GM23338 (cell line): ENCODE measurements at regions not wholly inside any gene's neighbourhood (a gene's known extent, or its start where the extent isn't known, plus 50 kb on each side); places are given as distances from the start of the nearest gene placed in this dataset.

Experiments
- ATAC-seq: fragments of 200-7000 bp; cut with Tn5 transposase; 3 replicates; pipeline ENCODE4 v1.9.1; 2020
- DNase-seq: peaks from one replicate; pipeline ENCODE4 v3.0.0-alpha.2; 2015; ENCODE audit warnings: low spot score
- H2AFZ ChIP-seq: fragments of 200-600 bp; sonication (generic); 2 replicates; pipeline ENCODE4 v1.8.0; 2016; ENCODE audit warnings: antibody characterized with exemption, mild to moderate bottlenecking, moderate library complexity
- H3F3A ChIP-seq: fragments of 200-600 bp; sonication (generic); replicated peaks from 2 replicates; pipeline ENCODE4 v1.8.0; 2017; ENCODE audit warnings: antibody characterized with exemption, mixed run types, low read depth
- H3K27ac ChIP-seq: fragments of 200-600 bp; sonication (generic); 2 replicates; pipeline ENCODE4 v1.6.1; 2016; ENCODE audit warnings: low read depth
- H3K27me3 ChIP-seq: fragments of 200-600 bp; sonication (generic); 2 replicates; pipeline ENCODE4 v1.8.0; 2016; ENCODE audit warnings: mild to moderate bottlenecking, mixed run types, moderate library complexity; ENCODE audit not compliant: insufficient read depth
- H3K36me3 ChIP-seq: fragments of 200-600 bp; sonication (generic); 2 replicates; pipeline ENCODE4 v1.8.0; 2016; ENCODE audit warnings: mild to moderate bottlenecking; ENCODE audit not compliant: insufficient read depth
- H3K4me1 ChIP-seq: fragments of 200-600 bp; sonication (generic); 2 replicates; pipeline ENCODE4 v1.8.0; 2016; ENCODE audit warnings: mild to moderate bottlenecking, moderate library complexity; ENCODE audit not compliant: insufficient read depth
- H3K4me2 ChIP-seq: fragments of 200-600 bp; sonication (generic); 2 replicates; pipeline ENCODE4 v1.7.1; 2017; ENCODE audit warnings: mixed run types
- H3K4me3 ChIP-seq: fragments of 200-600 bp; sonication (generic); 2 replicates; pipeline ENCODE4 v1.6.1; 2016; ENCODE audit warnings: mixed run types
- H3K79me2 ChIP-seq: fragments of 200-600 bp; sonication (generic); replicated peaks from 2 replicates; pipeline ENCODE4 v1.8.0; 2017; ENCODE audit warnings: mild to moderate bottlenecking; ENCODE audit not compliant: insufficient read depth
- H3K9me2 ChIP-seq: fragments of 200-600 bp; sonication (generic); 2 replicates; pipeline ENCODE4 v1.8.0; 2017; ENCODE audit not compliant: insufficient read depth
- H4K20me1 ChIP-seq: fragments of 200-600 bp; sonication (generic); replicated peaks from 2 replicates; pipeline ENCODE4 v1.8.0; 2017; ENCODE audit warnings: mild to moderate bottlenecking; ENCODE audit not compliant: insufficient read depth
- H3K27ac Mint-ChIP-seq: 2 replicates; pipeline ENCODE4 v1.8.0; 2020; ENCODE audit warnings: inconsistent platforms, mild to moderate bottlenecking, moderate library complexity, mixed read lengths
- H3K27me3 Mint-ChIP-seq: 3 replicates; pipeline ENCODE4 v1.8.0; 2022; ENCODE audit warnings: low read depth, mild to moderate bottlenecking, moderate library complexity, mixed read lengths, inconsistent platforms; ENCODE audit not compliant: insufficient read depth, poor library complexity
- H3K36me3 Mint-ChIP-seq: 3 replicates; pipeline ENCODE4 v1.8.0; 2021; ENCODE audit warnings: low read depth, mild to moderate bottlenecking, inconsistent platforms, moderate library complexity, mixed read lengths
- H3K4me1 Mint-ChIP-seq: 3 replicates; pipeline ENCODE4 v1.8.0; 2020; ENCODE audit warnings: mild to moderate bottlenecking, inconsistent platforms, mixed read lengths
- H3K4me3 Mint-ChIP-seq: 3 replicates; pipeline ENCODE4 v1.8.0; 2021; ENCODE audit warnings: moderate library complexity, mild to moderate bottlenecking, inconsistent platforms, mixed read lengths
- H3K9me3 Mint-ChIP-seq: 3 replicates; pipeline ENCODE4 v1.8.0; 2020; ENCODE audit warnings: moderate library complexity, mild to moderate bottlenecking, inconsistent platforms, mixed read lengths
- CREB1 ChIP-seq: fragments of 250-450 bp; sonication (Bioruptor Pico); IDR thresholded peaks from 2 replicates; pipeline ENCODE4 v1.5.0; 2020; ENCODE audit warnings: low read depth, mild to moderate bottlenecking, moderate library complexity
- EZH2 ChIP-seq: fragments of 200-600 bp; sonication (generic); IDR thresholded peaks from one replicate; pipeline ENCODE4 v1.8.0; 2017; ENCODE audit warnings: antibody characterized with exemption, mild to moderate bottlenecking, low read depth; ENCODE audit not compliant: unreplicated experiment
- JUNB ChIP-seq: IDR thresholded peaks from one replicate; pipeline ENCODE4 v1.6.1; 2016; ENCODE audit warnings: antibody characterized with exemption; ENCODE audit not compliant: unreplicated experiment
- NANOG ChIP-seq: IDR thresholded peaks from 2 replicates; pipeline ENCODE4 v1.6.1; 2016; ENCODE audit warnings: antibody characterized with exemption, borderline replicate concordance
- POLR2AphosphoS5 ChIP-seq: IDR thresholded peaks from 2 replicates; pipeline ENCODE4 v1.6.1; 2016; ENCODE audit warnings: antibody characterized with exemption, low read depth
- REST ChIP-seq: IDR thresholded peaks from one replicate; pipeline ENCODE4 v1.6.1; 2018; ENCODE audit warnings: antibody characterized with exemption; ENCODE audit not compliant: unreplicated experiment
- STAT1 ChIP-seq: IDR thresholded peaks from one replicate; pipeline ENCODE4 v1.6.1; 2016; ENCODE audit warnings: antibody characterized with exemption; ENCODE audit not compliant: unreplicated experiment
- ZNF114 ChIP-seq: fragments of 250-450 bp; sonication (Bioruptor Pico); IDR thresholded peaks from 2 replicates; pipeline ENCODE4 v1.5.0; 2020; ENCODE audit warnings: mild to moderate bottlenecking, moderate library complexity
- ZNF331 ChIP-seq: fragments of 250-450 bp; sonication (Bioruptor Pico); IDR thresholded peaks from 2 replicates; pipeline ENCODE4 v1.5.0; 2020; ENCODE audit warnings: low read depth, mild to moderate bottlenecking, moderate library complexity
- TF ChIP-seq, protein P1 (sequence below), 2 experiments: fragments of 200-600 bp in 1 of 2; sonication (generic) in 1 of 2; conservative IDR thresholded peaks; 2 replicates each; pipeline versions ENCODE4 v1.5.1 to v1.6.1; 2016 to 2017; ENCODE audit warnings: antibody characterized with exemption in 2 of 2, low read depth in 2 of 2, mild to moderate bottlenecking in 2 of 2, moderate library complexity in 1 of 2

DNA sequence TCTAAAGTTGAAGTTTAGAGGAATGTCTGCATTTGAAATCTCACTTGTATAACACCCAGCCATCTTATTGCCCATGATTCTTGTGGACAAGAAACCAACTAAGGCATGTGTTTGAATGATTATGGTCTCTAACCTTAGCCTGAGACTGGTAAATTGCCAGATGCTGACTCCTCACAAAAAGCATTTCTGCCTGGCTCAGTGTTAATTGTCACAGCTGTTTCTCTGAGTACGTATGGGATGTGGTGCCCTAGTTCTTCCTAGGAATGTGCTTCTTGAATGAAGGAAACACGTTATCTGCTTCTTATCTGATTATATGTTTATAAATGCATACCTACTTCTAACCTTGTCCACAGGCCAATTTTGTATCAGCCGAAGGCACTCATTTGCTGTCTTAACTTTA is 63.1 kb upstream of the NDP start (continued):
- TF ChIP-seq, protein P1, sequence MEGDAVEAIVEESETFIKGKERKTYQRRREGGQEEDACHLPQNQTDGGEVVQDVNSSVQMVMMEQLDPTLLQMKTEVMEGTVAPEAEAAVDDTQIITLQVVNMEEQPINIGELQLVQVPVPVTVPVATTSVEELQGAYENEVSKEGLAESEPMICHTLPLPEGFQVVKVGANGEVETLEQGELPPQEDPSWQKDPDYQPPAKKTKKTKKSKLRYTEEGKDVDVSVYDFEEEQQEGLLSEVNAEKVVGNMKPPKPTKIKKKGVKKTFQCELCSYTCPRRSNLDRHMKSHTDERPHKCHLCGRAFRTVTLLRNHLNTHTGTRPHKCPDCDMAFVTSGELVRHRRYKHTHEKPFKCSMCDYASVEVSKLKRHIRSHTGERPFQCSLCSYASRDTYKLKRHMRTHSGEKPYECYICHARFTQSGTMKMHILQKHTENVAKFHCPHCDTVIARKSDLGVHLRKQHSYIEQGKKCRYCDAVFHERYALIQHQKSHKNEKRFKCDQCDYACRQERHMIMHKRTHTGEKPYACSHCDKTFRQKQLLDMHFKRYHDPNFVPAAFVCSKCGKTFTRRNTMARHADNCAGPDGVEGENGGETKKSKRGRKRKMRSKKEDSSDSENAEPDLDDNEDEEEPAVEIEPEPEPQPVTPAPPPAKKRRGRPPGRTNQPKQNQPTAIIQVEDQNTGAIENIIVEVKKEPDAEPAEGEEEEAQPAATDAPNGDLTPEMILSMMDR (conservative IDR thresholded peaks at IDR 0.05; ENCODE audit: low read depth in 2 of 2), result no peak
- TF ChIP-seq ZNF331 (no peak), ZNF114 (CRISPR knock-in tag) (no peak), JUNB (no peak), POLR2AphosphoS5 (no peak), STAT1 (no peak), CREB1 (CRISPR knock-in tag) (no peak), EZH2 (no peak)

- no peak for DNase-seq
- Mint-ChIP-seq H3K4me1 (peaks cover 18% of the 10 kb centered on the region), H3K9me3 (no peaks in the 10 kb centered on the region), H3K27me3 (peaks cover 3% of the 10 kb centered on the region), H3K36me3 (no peaks in the 10 kb centered on the region), H3K4me3 (no peak overlapping the region), H3K27ac (no peak overlapping the region)
- Histone ChIP-seq H3K9me2 (no peaks in the 10 kb centered on the region), H3K4me3 (no peak overlapping the region), H4K20me1 (no peaks in the 10 kb centered on the region), H3K79me2 (no peaks in the 10 kb centered on the region), H3K27ac (no peak overlapping the region), H3K4me2 (no peak overlapping the region), H3F3A (no peaks in the 10 kb centered on the region), H3K4me1 (peaks cover 10% of the 10 kb centered on the region), H3K27me3 (no peaks in the 10 kb centered on the region), H2AFZ (no peak overlapping the region), H3K36me3 (no peaks in the 10 kb centered on the region)
- no peak for TF ChIP-seq REST
- TF ChIP-seq POLR2AphosphoS5, result no peak
- no peak for ATAC-seq
Measured at GRCh38 chrX:44035571-44035970, 62.4 kb upstream of the NDP start.

GRCh38 chrX:44032479-44032878 is 59.3 kb upstream of the NDP start:
- H4K20me1 ChIP-seq, result no peaks in the 10 kb centered on the region
- H3K4me3 ChIP-seq, result no peak overlapping the region
- H3K9me3 Mint-ChIP-seq, result no peaks in the 10 kb centered on the region
- H3K27ac Mint-ChIP-seq, result no peak overlapping the region
- H3K4me1 Mint-ChIP-seq, result peaks cover 27% of the 10 kb centered on the region
- H2AFZ ChIP-seq, result no peak overlapping the region
- no peaks in the 10 kb centered on the region for H3K79me2 ChIP-seq
- no peaks in the 10 kb centered on the region for H3K9me2 ChIP-seq
- no peak overlapping the region for H3K4me3 Mint-ChIP-seq
- H3K36me3 Mint-ChIP-seq, result no peaks in the 10 kb centered on the region
- H3K27me3 ChIP-seq, result no peaks in the 10 kb centered on the region
- no peaks in the 10 kb centered on the region for H3F3A ChIP-seq
- H3K4me2 ChIP-seq, result no peak overlapping the region
- H3K36me3 ChIP-seq, result no peaks in the 10 kb centered on the region
- H3K4me1 ChIP-seq, result peaks cover 12% of the 10 kb centered on the region
- no peak overlapping the region for H3K27ac ChIP-seq
- DNase-seq (no peak), ATAC-seq (no peak)
- peaks cover 2% of the 10 kb centered on the region for H3K27me3 Mint-ChIP-seq
- TF ChIP-seq EZH2 (no peak), NANOG (no peak), CREB1 (CRISPR knock-in tag) (no peak), POLR2AphosphoS5 (no peak)
- TF ChIP-seq, protein P1 (conservative IDR thresholded peaks at IDR 0.05; ENCODE audit: low read depth in 2 of 2), result no peak
